ENCODE measurements at regions not wholly inside any gene's neighbourhood (a gene's known extent, or its start where the extent isn't known, plus 50 kb on each side); places are given as distances from the start of the nearest gene placed in this dataset.

- BruUV-seq (replicated peaks), result no TSS peak
- ChIA-PET POLR2A (no interaction called here), CTCF (ENCODE audit: unreplicated experiment) (no interaction called here)
- TF ChIP-seq EZH2phosphoT487 (IDR thresholded peaks at IDR 0.05; ENCODE audit: borderline replicate concordance, low read depth, low read length), result no peak
- TF ChIP-seq, protein P1, sequence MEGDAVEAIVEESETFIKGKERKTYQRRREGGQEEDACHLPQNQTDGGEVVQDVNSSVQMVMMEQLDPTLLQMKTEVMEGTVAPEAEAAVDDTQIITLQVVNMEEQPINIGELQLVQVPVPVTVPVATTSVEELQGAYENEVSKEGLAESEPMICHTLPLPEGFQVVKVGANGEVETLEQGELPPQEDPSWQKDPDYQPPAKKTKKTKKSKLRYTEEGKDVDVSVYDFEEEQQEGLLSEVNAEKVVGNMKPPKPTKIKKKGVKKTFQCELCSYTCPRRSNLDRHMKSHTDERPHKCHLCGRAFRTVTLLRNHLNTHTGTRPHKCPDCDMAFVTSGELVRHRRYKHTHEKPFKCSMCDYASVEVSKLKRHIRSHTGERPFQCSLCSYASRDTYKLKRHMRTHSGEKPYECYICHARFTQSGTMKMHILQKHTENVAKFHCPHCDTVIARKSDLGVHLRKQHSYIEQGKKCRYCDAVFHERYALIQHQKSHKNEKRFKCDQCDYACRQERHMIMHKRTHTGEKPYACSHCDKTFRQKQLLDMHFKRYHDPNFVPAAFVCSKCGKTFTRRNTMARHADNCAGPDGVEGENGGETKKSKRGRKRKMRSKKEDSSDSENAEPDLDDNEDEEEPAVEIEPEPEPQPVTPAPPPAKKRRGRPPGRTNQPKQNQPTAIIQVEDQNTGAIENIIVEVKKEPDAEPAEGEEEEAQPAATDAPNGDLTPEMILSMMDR (conservative IDR thresholded peaks at IDR 0.05; ENCODE audit: low read length), result no peak
- intact Hi-C loops (cut with micrococcal nuclease; ENCODE audit: unreplicated experiment), result no loop called here
- DNase-seq (ENCODE audit: low spot score), result peak; percentile 15
- Histone ChIP-seq H2AFZ (ENCODE audit: low read length) (peak overlapping the region; percentile 60; the same call in 1 of the 2 replicates), H3K9me3 (ENCODE audit: low read length) (no peaks in the 10 kb centered on the region), H3K4me3 (ENCODE audit: low read depth, low read length, poor library complexity, severe bottlenecking) (peak overlapping the region; percentile 32), H3K4me1 (ENCODE audit: insufficient read depth, low read length, poor library complexity, severe bottlenecking) (peaks cover 4% of the 10 kb centered on the region), H3K27ac (ENCODE audit: low read depth, low read length, poor library complexity, severe bottlenecking) (no peak overlapping the region), H4K20me1 (ENCODE audit: insufficient read depth, low read length) (no peaks in the 10 kb centered on the region), H3K4me2 (ENCODE audit: low read length) (peak overlapping the region; percentile 47), H3K36me3 (ENCODE audit: insufficient read depth, low read length) (no peaks in the 10 kb centered on the region), H3K79me2 (ENCODE audit: insufficient read depth, low read depth, low read length) (no peaks in the 10 kb centered on the region), H3K9me2 (ENCODE audit: insufficient read depth, low read length) (no peaks in the 10 kb centered on the region)
Observed at GRCh38 chr2:217090024-217090473, 230.2 kb upstream of the TNP1 start.

- Histone ChIP-seq H3K4me3 (ENCODE audit: low read depth, low read length, poor library complexity, severe bottlenecking) (no peak overlapping the region), H3K4me1 (ENCODE audit: insufficient read depth, low read length, poor library complexity, severe bottlenecking) (peaks cover 4% of the 10 kb centered on the region), H2AFZ (ENCODE audit: low read length) (no peak overlapping the region), H3K79me2 (ENCODE audit: insufficient read depth, low read depth, low read length) (no peaks in the 10 kb centered on the region), H3K36me3 (ENCODE audit: insufficient read depth, low read length) (no peaks in the 10 kb centered on the region), H3K9me3 (ENCODE audit: low read length) (no peaks in the 10 kb centered on the region), H3K9me2 (ENCODE audit: insufficient read depth, low read length) (no peaks in the 10 kb centered on the region), H4K20me1 (ENCODE audit: insufficient read depth, low read length) (no peaks in the 10 kb centered on the region), H3K4me2 (ENCODE audit: low read length) (no peak overlapping the region), H3K27ac (ENCODE audit: low read depth, low read length, poor library complexity, severe bottlenecking) (no peak overlapping the region)
- ChIA-PET POLR2A (interaction anchor here (0.6 kb wide), 2 partner anchors 11 to 430 kb away, joined by 3 to 4 read pairs; no protein-coding TSS in a partner anchor), CTCF (ENCODE audit: unreplicated experiment) (no interaction called here)
- no TSS peak for BruUV-seq (replicated peaks)
- intact Hi-C loops (cut with micrococcal nuclease; ENCODE audit: unreplicated experiment), result no loop called here
- DNase-seq (ENCODE audit: low spot score), result no peak
- TF ChIP-seq, protein P1 (conservative IDR thresholded peaks at IDR 0.05; ENCODE audit: low read length), result no peak
- no peak for TF ChIP-seq EZH2phosphoT487 (IDR thresholded peaks at IDR 0.05; ENCODE audit: borderline replicate concordance, low read depth, low read length)
Observed at GRCh38 chr2:217086718-217087117, 226.9 kb upstream of the TNP1 start.

GRCh38 chr2:217086038-217086522 lies 226.2 kb upstream of the TNP1 start:
- Histone ChIP-seq H3K4me3 (ENCODE audit: low read depth, low read length, poor library complexity, severe bottlenecking) (no peak overlapping the region), H3K9me2 (ENCODE audit: insufficient read depth, low read length) (no peaks in the 10 kb centered on the region), H2AFZ (ENCODE audit: low read length) (no peak overlapping the region), H3K9me3 (ENCODE audit: low read length) (no peaks in the 10 kb centered on the region), H3K4me1 (ENCODE audit: insufficient read depth, low read length, poor library complexity, severe bottlenecking) (peaks cover 4% of the 10 kb centered on the region), H3K36me3 (ENCODE audit: insufficient read depth, low read length) (no peaks in the 10 kb centered on the region), H3K4me2 (ENCODE audit: low read length) (no peak overlapping the region), H3K79me2 (ENCODE audit: insufficient read depth, low read depth, low read length) (no peaks in the 10 kb centered on the region), H4K20me1 (ENCODE audit: insufficient read depth, low read length) (no peaks in the 10 kb centered on the region), H3K27ac (ENCODE audit: low read depth, low read length, poor library complexity, severe bottlenecking) (no peak overlapping the region)
- TF ChIP-seq, protein P1 (conservative IDR thresholded peaks at IDR 0.05; ENCODE audit: low read length), result no peak
- no peak for TF ChIP-seq EZH2phosphoT487 (IDR thresholded peaks at IDR 0.05; ENCODE audit: borderline replicate concordance, low read depth, low read length)
- intact Hi-C loops (cut with micrococcal nuclease; ENCODE audit: unreplicated experiment), result no loop called here
- ChIA-PET CTCF (ENCODE audit: unreplicated experiment) (no interaction called here), POLR2A (interaction anchor here (0.6 kb wide), 1 partner anchor 431 kb away, joined by 3 read pairs; no protein-coding TSS in a partner anchor)
- no TSS peak for BruUV-seq (replicated peaks)
- no peak for DNase-seq (ENCODE audit: low spot score)
